ENCODE measurements at regions not wholly inside any gene's neighbourhood (a gene's known extent, or its start where the extent isn't known, plus 50 kb on each side); places are given as distances from the start of the nearest gene placed in this dataset.

GRCh38 chr9:116008278-116008677 is 145.3 kb upstream of the PAPPA start:
- H3K4me3 ChIP-seq (ENCODE audit: control insufficient read depth, low read depth, low read length) = no peak overlapping the region
- no peak for DNase-seq (ENCODE audit: low read depth)
- TF ChIP-seq, protein P1, sequence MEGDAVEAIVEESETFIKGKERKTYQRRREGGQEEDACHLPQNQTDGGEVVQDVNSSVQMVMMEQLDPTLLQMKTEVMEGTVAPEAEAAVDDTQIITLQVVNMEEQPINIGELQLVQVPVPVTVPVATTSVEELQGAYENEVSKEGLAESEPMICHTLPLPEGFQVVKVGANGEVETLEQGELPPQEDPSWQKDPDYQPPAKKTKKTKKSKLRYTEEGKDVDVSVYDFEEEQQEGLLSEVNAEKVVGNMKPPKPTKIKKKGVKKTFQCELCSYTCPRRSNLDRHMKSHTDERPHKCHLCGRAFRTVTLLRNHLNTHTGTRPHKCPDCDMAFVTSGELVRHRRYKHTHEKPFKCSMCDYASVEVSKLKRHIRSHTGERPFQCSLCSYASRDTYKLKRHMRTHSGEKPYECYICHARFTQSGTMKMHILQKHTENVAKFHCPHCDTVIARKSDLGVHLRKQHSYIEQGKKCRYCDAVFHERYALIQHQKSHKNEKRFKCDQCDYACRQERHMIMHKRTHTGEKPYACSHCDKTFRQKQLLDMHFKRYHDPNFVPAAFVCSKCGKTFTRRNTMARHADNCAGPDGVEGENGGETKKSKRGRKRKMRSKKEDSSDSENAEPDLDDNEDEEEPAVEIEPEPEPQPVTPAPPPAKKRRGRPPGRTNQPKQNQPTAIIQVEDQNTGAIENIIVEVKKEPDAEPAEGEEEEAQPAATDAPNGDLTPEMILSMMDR (IDR thresholded peaks at IDR 0.05; ENCODE audit: control insufficient read depth, insufficient read depth, low read depth, low read length, missing control alignments) = no peak

DNA sequence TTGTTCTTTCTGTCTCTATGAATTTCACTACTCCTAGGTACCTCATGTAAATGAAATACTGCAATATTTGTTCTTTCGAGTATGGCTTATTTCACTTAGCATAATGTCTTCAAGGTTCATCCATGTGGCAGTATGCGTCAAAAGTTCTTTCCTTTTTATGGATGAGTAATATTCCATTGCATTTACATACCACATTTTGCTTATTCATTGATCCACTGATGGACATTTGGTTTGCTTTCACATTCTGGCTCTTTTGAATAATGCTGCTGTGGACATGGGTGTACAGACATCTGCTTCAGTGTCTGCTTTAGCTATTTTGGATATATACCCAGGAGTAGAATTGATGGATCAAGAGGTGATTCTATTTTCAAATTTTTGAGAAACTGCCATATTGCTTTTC is 144.2 kb upstream of the PAPPA start:
- DNase-seq (ENCODE audit: low read depth) = no peak
- H3K4me3 ChIP-seq (ENCODE audit: control insufficient read depth, low read depth, low read length) = no peak overlapping the region
- TF ChIP-seq, protein P1 (IDR thresholded peaks at IDR 0.05; ENCODE audit: control insufficient read depth, insufficient read depth, low read depth, low read length, missing control alignments) = no peak

DNA sequence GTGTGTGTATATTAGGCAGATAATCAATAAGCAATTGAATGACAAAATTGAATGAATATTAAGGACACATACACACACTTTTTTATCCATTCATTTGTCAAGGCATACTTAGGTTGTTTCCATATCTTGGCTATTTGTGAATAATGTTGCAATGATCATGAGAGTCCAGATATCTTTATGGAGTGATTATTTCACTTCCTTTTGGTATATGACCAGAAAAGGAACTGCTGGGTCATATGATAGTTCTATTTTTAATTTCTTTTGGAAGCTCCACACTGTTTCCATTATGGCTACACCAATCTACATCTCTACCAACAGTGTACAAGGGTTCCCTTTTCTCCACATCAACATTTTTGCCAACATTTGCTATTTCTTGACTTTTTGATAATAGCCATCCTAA is 137.7 kb upstream of the PAPPA start:
- TF ChIP-seq, protein P1 (IDR thresholded peaks at IDR 0.05; ENCODE audit: control insufficient read depth, insufficient read depth, low read depth, low read length, missing control alignments) = no peak
- no peak for DNase-seq (ENCODE audit: low read depth)
- no peak overlapping the region for H3K4me3 ChIP-seq (ENCODE audit: control insufficient read depth, low read depth, low read length)

DNA sequence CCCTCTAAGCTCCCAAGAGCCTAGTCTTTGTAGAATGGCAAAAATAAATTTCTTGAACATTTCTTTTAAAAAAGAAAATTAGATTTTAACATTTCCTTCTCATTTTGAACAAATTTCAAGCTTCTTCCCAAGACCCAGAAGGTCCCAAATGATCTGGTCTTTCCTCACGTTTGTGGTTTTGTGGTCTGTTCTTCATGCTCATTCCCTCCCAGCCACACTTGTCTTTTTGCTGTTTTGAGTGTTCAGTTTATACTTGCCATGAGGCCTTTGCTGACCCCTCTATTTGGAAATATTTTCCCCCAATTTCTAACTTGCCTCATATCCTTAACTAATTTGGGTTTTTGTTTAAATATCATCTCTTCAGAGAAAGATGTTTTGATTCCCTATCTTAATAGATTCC is 133.4 kb upstream of the PAPPA start:
- H3K4me3 ChIP-seq (ENCODE audit: control insufficient read depth, low read depth, low read length) = no peak overlapping the region
- no peak for DNase-seq (ENCODE audit: low read depth)
- TF ChIP-seq, protein P1 (IDR thresholded peaks at IDR 0.05; ENCODE audit: control insufficient read depth, insufficient read depth, low read depth, low read length, missing control alignments) = no peak

DNA sequence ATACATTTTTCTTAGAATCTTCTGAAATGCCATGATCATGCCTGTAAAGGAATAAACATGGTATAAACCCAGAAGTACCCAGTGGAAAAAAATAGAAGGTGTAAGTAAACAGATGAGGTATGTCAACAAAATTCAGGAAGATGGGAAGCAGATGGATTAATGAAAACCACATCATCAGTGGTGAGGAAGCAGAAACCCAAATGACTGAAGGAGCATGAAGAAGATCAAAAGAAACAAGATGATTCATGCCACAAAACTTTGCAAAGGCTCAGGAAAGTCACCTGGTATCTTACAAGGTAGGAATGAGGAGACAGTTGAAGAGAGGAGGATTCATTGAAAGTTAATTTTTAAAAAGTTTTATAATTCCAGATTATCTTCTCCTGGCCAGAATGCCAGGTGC is 132.8 kb upstream of the PAPPA start:
- no peak overlapping the region for H3K4me3 ChIP-seq (ENCODE audit: control insufficient read depth, low read depth, low read length)
- TF ChIP-seq, protein P1 (IDR thresholded peaks at IDR 0.05; ENCODE audit: control insufficient read depth, insufficient read depth, low read depth, low read length, missing control alignments) = no peak
- no peak for DNase-seq (ENCODE audit: low read depth)

DNA sequence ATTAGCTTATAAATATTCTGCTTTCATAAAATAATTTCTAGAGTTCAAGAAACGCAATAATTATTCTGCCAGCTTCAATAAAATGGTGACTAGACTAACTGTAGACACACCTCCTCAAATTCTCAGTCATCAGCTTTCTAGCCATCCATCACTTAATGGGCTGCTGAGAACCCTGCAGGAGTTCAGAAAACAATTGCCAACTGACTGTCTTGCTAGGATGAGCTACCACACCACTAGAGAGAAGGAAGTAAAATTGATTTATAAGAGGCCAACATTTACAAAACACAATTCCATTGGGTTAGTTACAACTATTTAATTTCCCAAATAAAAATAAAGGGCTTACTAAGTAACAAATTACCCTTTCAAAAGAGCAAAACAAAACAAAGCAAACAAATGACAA is 126.5 kb upstream of the PAPPA start:
- TF ChIP-seq, protein P1 (IDR thresholded peaks at IDR 0.05; ENCODE audit: control insufficient read depth, insufficient read depth, low read depth, low read length, missing control alignments) = no peak
- DNase-seq (ENCODE audit: low read depth) = no peak
- no peak overlapping the region for H3K4me3 ChIP-seq (ENCODE audit: control insufficient read depth, low read depth, low read length)

DNA sequence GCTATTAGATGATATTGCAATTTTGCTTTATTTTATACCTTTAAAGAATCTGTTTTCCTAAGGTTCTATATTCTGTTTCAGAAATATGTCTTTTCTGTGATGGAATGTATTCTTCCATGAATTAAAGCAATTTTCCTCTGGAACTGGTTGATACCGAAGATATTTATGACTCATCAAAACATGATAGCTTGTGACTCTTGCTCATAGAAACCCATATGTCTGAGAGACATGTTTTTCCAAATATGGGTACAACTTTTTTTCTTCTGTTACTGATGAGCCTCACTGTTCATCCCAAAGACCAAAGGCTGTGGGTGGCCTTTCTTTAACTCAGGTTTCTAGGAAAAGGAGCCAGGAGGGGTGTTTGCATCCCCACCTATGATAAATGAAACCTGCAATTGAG is 126.1 kb upstream of the PAPPA start:
- H3K4me3 ChIP-seq (ENCODE audit: control insufficient read depth, low read depth, low read length) = no peak overlapping the region
- TF ChIP-seq, protein P1 (IDR thresholded peaks at IDR 0.05; ENCODE audit: control insufficient read depth, insufficient read depth, low read depth, low read length, missing control alignments) = no peak
- DNase-seq (ENCODE audit: low read depth) = peak; percentile 27

Data from AG09309 (cell line).